ENCODE measurements at regions not wholly inside any gene's neighbourhood (a gene's known extent, or its start where the extent isn't known, plus 50 kb on each side); places are given as distances from the start of the nearest gene placed in this dataset.
A peak's percentile ranks its signal among the peaks of the same experiment; 100 is the strongest.

GRCh38 chr4:108527723-108528122, 92.7 kb upstream of the RPL34 start:
- no peak for DNase-seq (ENCODE audit: low spot score)

GRCh38 chr4:108520807-108521206, 99.6 kb upstream of the RPL34 start:
- DNase-seq (ENCODE audit: low spot score) = no peak

GRCh38 chr4:108519911-108520601, 100.3 kb upstream of the RPL34 start:
- no peak for DNase-seq (ENCODE audit: low spot score)

GRCh38 chr4:108519208-108519833, 101.1 kb upstream of the RPL34 start:
- DNase-seq (ENCODE audit: low spot score) = no peak

- DNase-seq (ENCODE audit: low spot score) = peak; percentile 48
Measured at GRCh38 chr4:108512615-108513505, 107.5 kb upstream of the RPL34 start.

GRCh38 chr4:108511618-108512017, 108.8 kb upstream of the RPL34 start:
- DNase-seq (ENCODE audit: low spot score) = no peak

- DNase-seq (ENCODE audit: low spot score) = no peak
Measured at GRCh38 chr4:108502356-108502755, 118.0 kb upstream of the RPL34 start.

GRCh38 chr4:108498925-108499324, 121.5 kb upstream of the RPL34 start:
- no peak for DNase-seq (ENCODE audit: low spot score)

GRCh38 chr4:108493596-108493931, 126.8 kb upstream of the RPL34 start:
- DNase-seq (ENCODE audit: low spot score) = no peak

- DNase-seq (ENCODE audit: low spot score) = no peak
Measured at GRCh38 chr4:108492816-108493595, 127.4 kb upstream of the RPL34 start.

GRCh38 chr4:108488865-108489264, 131.5 kb upstream of the RPL34 start:
- DNase-seq (ENCODE audit: low spot score) = no peak

GRCh38 chr4:108486046-108486445, 134.3 kb upstream of the RPL34 start:
- no peak for DNase-seq (ENCODE audit: low spot score)

- no peak for DNase-seq (ENCODE audit: low spot score)
Measured at GRCh38 chr4:108484187-108484586, 136.2 kb upstream of the RPL34 start.

- no peak for DNase-seq (ENCODE audit: low spot score)
Measured at GRCh38 chr4:108483650-108484049, 136.7 kb upstream of the RPL34 start.

- no peak for DNase-seq (ENCODE audit: low spot score)
Measured at GRCh38 chr4:108483079-108483478, 137.3 kb upstream of the RPL34 start.

GRCh38 chr4:108480881-108481280, 139.5 kb upstream of the RPL34 start:
- no peak for DNase-seq (ENCODE audit: low spot score)

GRCh38 chr4:108477527-108478108, 142.8 kb upstream of the RPL34 start:
- DNase-seq (ENCODE audit: low spot score) = no peak

- no peak for DNase-seq (ENCODE audit: low spot score)
Measured at GRCh38 chr4:108473163-108473720, 147.1 kb upstream of the RPL34 start.

GRCh38 chr4:108466936-108467902, 153.2 kb upstream of the RPL34 start:
- DNase-seq (ENCODE audit: low spot score) = peak; percentile 75

GRCh38 chr4:108465886-108466500, 154.4 kb upstream of the RPL34 start:
- DNase-seq (ENCODE audit: low spot score) = no peak

Measured in A172 (cell line).